GM19043 (cell line): ENCODE measurements at regions not wholly inside any gene's neighbourhood (a gene's known extent, or its start where the extent isn't known, plus 50 kb on each side); places are given as distances from the start of the nearest gene placed in this dataset.

ENCODE experiments used
- ATAC-seq: cut with Tn5 transposase; IDR thresholded peaks from one replicate; pipeline ENCODE4 v1.9.1; 2021; ENCODE audit warnings: low read depth; ENCODE audit not compliant: unreplicated experiment

DNA sequence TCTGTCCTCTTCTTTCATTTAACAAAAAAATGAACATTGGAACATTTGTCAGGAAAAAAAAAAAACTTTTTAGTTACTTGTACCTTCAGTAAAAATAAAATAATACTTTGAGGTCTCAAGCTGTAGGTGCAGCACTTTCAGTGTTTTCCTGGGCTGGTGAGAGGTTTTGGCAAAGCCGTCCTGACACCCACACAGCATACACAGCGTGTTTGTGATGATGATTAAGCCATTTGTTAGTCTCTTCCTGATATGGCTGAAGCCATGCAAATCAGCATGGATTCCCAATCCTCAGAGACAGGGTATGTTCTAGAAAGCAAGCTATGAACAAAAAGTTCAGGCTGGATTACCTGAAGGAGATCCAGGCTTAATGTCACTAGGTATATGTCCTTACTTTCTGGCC is 236.8 kb downstream of the ZNF516 start:
- no peak for ATAC-seq

DNA sequence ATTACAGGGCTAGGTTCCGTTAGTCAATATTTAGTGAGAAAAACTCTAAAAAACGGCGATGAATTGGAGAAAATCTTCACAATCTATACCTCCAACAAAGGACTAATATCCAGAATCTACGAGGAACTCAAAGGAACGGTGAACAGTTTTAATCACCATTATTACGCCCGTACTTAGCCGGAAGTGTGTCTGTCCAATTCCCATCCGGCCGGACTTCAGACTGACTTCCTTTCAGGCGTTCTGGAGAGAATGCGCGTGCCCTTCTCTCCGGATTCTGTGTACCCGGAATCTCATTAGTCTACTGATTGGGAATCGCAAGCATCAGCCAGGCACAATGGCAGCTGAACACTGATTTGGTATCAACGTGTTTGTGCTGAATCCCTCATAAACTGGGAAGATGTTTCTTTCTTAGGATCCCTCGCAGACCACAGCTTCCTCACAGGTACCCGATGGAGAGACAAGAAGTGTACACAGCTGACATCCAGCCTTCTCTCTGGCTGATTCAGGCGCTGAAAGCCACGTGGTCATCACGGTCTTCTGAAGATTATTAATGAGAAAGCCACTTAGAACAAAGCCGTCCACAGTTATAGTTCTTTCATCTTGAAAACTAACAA is 239.9 kb downstream of the ZNF516 start:
- ATAC-seq: no peak

DNA sequence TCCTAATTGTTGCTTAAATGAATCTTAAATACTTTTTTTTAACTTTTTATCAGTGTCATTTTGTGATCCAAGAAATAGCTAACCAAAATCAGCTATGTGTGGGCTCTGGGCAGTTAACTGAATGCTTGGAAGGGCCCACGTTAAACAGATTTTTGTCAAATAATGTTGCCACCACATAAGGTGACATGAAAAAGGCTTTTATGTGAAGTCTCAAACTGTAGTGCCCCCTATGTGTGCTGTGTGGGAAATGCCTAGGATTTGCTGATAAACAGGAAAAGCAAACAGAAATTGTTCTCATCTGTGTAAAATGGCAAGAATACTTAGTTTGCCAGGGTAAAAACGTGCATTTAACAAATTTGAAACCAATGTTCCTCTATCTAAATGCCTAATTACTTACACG is 242.2 kb downstream of the ZNF516 start:
- ATAC-seq: no peak

DNA sequence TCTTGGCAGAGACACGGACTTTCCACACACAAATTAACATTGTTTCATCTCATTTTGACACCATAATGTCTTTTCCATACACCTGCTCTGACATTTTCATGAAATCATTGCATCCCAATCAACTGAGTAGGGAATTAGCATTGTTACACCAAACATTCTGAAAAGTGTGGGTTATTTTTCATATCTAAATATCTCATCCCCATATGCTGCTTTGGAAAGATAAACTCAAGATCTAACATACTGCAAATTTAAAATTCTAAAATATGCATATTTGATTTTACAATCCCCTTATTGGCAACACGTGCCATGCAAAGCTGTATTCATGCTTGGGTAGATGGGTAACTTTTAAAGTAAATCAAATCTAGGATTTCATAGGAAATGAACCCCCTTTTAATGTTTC is 242.9 kb downstream of the ZNF516 start:
- ATAC-seq: no peak

DNA sequence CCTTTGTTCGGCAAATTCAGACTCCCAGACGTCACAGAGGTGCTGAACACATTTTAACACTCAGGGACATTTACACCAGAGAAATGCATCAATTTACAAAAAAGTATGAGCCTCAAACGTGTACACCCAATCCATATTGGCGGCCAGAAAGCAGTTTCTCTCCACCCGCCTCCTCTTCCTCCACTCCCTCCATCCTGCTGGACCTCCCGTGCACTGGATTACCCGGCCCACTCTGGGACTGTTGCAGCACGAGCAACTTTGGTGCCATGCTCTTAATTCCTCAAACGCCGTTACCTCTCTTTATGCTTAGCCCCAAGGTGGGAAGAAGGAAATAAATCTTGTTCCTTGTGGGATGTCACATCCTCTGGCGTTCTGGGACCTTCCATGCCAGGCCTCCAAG is 243.4 kb downstream of the ZNF516 start:
- ATAC-seq: no peak

DNA sequence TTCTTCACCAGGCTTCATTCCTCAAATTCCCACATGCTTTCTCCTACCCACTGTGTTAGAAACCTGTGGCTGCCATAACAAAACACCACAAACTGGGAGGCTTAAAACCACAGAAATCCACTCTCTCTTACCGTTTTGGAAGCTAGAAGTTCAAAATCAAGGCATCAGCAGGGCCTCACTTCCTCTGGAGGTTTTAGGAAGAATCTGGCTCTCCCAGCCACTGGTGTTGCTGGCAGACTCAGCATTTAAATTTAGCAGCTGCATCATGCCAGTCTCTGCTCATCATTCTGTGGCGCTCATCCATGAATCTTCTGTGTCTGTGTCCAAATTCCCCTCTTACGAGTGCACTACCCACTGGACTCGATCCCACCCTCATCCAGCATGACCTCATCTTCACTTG is 248.5 kb downstream of the ZNF516 start:
- ATAC-seq: no peak

DNA sequence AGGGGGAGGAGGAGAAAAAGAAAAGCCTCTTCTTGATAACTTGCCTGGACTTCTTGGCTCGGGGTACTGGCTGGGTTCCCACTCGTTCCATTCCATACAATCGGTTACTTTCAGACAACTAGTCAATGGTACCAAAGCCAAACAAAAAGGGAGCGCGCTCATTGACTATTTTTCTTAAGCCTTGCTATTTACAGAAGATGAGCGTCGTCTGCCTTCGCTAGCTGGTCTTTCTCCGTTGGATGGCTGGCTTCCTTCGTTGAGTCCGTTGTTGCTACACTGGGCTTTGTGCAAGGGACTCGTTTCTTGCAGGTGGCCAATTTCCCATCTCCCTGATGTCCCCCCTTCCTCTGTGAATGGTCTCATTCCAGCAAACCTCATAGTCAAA is 260.4 kb downstream of the ZNF516 start:
- no peak for ATAC-seq

DNA sequence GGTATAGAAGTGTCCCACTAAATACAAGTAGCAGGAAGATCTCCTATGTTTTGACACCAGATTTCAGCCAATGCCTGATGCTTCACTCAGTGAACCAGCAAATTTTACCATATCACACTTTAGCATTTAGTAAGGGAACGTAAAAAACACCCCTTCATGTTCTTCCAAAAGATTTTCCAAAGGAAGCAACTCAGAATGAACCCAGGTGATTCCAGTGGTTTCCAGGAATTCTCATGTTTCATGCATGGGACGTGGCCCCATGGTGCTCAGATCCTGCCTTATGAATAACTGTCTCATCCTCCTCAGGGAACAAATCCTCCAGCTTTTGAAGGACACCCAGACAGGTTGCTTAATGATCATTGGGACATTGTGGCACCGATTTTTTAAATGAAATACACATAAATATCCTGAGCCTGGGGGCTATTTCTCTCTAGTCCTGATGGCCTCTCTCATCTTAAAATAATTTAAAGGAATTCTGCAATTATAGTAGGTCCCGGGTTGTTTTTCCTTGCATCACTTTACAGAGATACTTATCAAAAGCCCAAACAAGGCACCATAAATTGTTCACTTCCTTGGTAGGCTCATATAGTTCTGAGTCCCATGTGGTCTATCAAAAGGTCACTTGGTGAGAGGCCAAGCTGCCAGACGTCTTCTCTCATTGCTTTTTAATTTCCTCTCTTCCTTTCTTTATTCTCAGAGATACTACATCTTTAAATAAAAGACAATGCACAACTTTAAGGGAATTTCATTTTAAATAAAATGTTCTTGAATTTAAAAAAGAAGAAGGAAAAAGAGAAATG is 261.0 kb downstream of the ZNF516 start:
- no peak for ATAC-seq

DNA sequence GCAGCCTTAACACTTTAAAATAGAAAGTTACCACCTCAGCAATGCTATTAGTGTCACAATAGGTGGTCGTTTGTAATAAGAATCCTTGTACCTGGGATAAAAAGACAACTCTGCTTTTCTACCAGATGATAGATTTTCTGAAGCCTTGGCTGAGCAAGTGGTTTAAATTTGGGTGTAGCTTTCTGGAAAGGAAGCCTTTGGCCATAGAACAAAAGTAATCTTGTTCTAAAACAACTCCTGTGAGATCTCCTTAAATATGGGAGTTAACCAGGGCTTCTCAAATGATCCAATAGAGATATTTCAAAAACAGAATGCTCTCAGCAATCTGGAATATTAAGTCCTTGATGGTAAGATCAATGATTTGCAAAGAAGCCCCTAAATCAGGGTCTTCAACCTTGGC is 261.6 kb downstream of the ZNF516 start:
- ATAC-seq: no peak

DNA sequence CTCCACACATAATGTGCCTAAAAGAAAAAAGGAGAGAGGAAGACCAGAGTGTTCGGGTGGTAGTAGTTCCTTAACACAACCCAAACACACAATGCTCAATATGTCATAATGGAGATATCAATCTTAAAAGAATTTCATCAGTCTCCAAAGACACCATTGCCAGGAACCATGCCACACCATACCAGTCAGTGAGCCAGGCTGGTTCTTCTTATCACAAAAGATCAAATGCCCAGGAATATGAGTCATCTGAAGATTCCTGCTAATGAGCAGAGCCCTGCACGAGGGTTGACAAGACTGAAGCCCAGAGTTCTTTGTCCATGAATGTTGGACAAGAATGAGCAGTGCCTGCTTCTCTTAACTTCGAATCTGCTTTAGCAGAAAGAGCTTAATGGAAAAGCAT is 262.3 kb downstream of the ZNF516 start:
- ATAC-seq: no peak

DNA sequence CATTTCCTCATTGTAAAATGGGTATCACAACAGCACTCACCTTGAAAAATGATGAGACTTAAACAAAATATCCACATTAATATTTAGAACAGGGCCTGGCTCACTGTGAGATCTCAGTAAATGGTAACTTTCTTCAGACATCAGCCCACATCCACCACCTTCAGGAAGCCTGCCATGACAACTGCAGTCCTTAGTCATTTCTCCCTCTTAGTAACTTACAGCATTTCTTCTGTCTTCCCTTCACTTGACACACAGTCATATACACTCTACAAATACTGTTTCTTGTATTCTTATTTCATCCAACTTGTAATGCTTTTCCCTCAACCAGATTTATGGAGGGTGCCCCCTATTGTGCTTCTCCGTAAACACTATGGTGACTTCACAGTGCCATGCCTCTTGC is 263.0 kb downstream of the ZNF516 start:
- ATAC-seq: no peak

DNA sequence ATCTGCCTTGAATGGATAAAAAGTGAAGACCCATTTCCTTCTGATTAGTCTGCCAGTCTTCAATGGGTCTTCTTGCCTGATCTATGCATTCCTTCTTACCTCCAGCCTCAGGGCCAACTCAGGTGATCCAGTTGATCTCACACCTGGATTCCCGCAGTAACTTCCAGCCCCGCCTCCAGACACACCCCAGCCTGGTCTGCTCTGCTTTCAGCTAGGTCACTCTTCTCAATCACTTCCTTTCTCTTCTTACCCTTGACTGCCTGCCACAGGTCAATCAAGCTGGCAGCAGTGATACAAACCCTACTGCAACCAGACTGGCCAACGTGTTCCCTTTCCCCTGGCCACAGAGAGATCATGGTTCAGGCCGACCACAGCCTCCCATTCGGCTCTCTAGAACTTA is 263.6 kb downstream of the ZNF516 start:
- no peak for ATAC-seq

DNA sequence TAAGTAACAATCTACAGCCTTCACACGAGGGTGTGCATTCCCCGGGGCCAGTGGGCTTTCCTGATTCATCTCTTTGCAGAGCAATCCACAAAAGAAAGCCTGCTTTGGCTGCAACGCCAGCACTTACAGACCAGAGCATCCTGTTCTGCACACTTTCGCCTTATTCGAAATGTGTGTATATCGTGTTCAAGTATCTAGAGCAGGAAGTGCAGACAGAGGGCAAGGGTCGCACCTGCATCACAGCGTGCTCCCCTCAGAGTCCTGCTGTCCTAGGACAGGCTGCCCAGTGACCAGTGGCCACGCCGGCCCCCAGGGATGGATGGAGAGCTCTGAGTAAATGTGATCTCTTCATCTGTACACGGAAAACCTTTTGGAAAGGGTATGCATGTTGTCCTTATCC is 264.3 kb downstream of the ZNF516 start:
- no peak for ATAC-seq

DNA sequence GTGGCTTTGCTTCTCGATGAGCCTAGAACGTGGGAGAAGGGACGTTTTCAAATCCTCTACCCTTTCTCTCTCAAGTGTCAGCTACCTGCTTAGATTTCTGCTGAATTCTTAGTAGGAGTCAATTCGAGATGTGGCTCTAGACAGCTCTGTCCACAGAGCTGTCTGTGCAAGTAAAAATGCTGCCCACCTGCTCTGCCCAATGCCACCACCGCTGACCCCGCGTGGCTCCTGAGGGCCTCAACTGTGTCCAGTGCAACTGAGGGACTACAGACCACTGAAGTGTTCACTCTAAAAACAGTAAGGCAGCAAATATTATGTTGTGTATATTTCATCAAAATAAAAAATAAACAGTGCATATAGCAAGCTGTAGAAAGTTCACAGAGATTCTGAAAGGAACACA is 266.3 kb downstream of the ZNF516 start:
- ATAC-seq: no peak

DNA sequence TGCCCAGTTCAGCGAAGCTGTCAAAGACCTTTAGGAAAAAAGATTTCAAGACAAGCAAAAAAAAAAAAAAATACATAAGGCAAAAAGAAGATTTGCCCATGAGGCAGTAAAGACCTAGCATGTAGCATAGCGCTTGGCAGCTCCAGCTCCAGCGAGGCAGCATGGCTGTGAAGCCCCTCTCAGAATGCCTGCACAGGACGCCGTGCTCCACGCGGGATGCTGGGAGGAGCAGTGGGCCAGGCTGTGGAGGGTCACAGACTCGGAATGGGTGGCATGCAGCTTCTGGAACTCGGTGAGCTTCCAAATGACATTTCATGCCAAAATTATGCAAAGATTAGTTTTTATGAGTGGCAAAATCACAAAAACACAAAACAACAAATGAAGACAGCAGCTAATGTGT is 267.3 kb downstream of the ZNF516 start:
- ATAC-seq: no peak

DNA sequence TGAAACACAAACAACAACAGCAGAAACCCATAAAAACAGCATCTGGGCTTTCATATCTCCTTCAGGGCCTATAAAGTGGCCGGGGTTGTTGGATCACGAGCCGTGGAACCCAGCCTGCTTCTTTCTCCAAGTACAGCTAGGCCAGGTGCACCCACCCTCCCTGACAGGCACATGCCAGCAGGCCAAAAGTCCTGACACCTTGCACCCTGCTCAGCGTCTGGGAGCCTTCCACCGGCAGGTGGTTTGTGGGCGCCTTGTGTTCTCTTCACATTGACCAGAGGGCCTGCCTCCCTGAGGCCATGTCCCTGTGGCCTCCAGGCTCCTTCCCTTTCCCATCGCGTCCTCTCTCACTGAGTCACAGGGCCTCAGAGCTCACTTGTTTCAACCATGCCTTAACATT is 271.6 kb downstream of the ZNF516 start:
- ATAC-seq: no peak

DNA sequence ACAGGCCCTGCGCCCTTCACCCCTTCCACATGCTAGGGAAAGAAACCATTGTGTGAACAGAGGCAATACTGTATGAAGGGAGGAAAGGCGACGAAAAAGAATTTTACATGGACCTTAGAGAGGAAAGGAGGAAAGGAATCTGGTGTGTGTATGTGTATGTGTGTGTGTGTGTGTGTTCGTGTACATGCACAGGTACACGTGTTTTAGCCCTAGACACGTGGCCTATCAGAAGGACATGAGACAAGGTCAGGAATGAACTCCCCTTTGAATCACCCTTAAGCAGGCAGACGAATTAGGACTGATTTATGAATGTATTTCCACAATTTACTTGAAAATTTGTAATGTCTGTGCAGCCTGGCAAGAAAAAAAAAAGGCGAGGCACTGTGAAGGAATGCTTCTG is 276.0 kb downstream of the ZNF516 start:
- ATAC-seq: no peak

DNA sequence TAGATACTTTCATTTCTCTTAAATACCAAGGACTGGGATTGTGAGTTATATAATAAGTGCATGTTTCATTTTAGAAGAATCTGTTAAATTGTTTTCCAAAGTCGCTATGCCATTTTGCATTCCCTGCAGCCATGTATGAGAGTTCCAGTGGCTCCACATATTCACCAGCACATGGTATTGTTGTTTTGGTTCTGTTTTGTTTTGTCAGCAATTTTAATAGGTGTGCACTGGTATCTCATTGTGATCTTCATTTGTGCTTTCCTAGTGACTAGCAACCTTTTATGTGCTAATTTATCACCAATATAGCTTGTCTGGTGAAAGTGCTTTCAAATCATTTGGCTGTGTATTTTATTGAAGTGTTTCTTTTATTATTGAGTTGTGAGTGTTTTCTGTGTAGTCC is 278.9 kb downstream of the ZNF516 start:
- no peak for ATAC-seq

DNA sequence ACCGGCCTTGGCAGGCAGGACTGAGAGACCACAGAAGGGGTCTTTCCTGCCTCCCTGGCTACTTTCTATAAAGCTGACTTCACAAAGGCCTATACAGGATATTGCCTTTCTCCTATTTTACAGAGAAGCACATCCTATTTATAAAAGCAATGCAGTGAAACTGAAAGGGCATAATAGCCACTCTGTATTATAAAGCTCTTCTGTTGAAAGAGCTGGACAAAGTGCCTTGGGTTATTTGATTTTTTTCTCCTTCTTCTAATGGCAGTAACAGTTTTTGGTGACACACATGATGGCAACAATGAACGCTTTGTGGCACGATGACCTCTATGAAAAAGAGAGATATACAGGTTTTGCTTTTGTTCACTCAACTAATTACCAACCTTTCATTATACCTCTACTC is 281.1 kb downstream of the ZNF516 start:
- no peak for ATAC-seq

DNA sequence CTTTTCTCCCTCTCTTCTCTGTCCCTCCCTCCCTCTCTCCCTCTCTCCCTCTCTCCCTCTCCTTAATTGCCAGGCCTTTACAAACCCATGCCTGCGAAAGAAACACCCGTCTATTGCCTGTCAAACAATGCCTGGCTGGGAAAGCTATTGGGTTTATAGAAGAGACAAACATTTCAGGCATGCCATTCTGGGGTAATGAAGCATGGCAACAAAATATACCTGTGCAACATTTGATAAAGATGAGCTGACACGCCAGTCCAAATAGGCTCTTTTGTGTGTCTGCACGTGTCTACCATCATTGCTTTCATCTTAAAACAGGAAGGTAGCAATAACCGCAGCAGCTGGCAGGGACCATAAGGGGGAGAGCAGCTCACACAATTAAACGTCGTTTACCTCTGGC is 282.1 kb downstream of the ZNF516 start:
- ATAC-seq: no peak

DNA sequence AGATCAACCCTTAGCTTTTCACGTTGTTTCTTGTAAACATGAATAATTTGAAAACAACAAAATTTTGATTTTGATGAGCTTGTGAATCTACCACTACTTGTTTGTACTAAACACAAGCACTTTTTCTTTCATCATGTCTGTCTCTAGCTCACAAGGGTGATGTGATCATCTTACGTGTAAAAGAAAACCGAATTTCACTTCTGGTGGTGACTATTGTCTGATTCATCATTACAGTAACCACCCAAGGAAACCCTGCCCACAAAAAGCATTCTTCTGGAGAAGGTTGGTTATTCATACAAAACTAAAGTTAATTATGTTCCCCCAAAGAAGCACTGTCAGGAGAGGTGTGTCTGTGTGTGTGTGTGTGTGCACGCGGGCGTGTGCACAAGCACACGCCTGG is 285.4 kb downstream of the ZNF516 start:
- ATAC-seq: no peak

DNA sequence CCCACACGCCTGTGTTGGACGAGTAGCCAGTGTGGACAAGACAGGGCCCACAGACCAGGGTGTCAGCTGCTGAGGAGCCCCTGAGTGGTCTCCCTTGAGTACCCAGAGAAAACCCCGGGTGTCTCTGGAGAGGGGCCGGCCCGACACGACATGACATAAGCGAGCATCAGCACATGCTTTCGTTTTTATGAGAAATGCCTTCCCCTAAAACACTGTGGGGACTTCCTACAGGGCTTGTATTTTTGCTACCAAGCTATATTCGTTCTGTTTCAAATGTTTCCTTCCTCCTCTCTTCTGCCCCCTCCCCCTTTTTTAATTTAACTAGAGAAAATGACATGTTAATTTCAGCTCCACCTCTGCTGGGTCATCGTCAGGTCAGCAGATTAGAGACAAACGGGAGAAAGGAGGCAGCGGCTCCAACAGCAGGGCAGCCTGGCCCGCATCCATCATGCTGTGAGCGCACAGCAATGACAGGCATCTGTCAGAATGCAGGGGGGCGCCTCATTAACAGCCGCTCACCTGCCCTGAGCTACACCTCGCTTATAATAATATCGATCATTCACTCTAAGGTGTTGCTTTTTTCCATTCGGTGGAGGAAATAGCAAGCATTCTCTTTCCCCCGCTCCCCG is 286.2 kb downstream of the ZNF516 start:
- no peak for ATAC-seq
